Esophagus squamous epithelium (tissue), 4 donors: ENCODE measurements at regions not wholly inside any gene's neighbourhood (a gene's known extent, or its start where the extent isn't known, plus 50 kb on each side); places are given as distances from the start of the nearest gene placed in this dataset.

ENCODE experiments used
- CTCF ChIP-seq, 6 experiments: fragments of 450-650 bp in 4 of 6; fragments of 200-600 bp in 2 of 6; sonication (generic) in 2 of 6; IDR thresholded peaks; one replicate each; pipeline ENCODE4 v1.5.1; 2016 to 2019; ENCODE audit warnings: antibody characterized with exemption in 6 of 6, mild to moderate bottlenecking in 4 of 6, moderate library complexity in 4 of 6
- POLR2A ChIP-seq, 4 donors: fragments of 450-650 bp; IDR thresholded peaks; one replicate each; pipeline ENCODE4 v1.6.1; 2017; ENCODE audit warnings: antibody characterized with exemption in 4 of 4, mild to moderate bottlenecking in 4 of 4, moderate library complexity in 3 of 4

- TF ChIP-seq CTCF (IDR thresholded peaks at IDR 0.05) (no peak), POLR2A (IDR thresholded peaks at IDR 0.05) (no peak)
Measured at GRCh38 chr1:157418659-157419058, 133.7 kb downstream of the FCRL5 start.
